ENCODE measurements at regions not wholly inside any gene's neighbourhood (a gene's known extent, or its start where the extent isn't known, plus 50 kb on each side); places are given as distances from the start of the nearest gene placed in this dataset.

- no peak for DNase-seq (ENCODE audit: low read depth)
- no peak for TF ChIP-seq CTCF (IDR thresholded peaks at IDR 0.05; ENCODE audit: control insufficient read depth, insufficient read depth, low read depth, low read length, missing control alignments)
- no peak overlapping the region for H3K4me3 ChIP-seq (ENCODE audit: control insufficient read depth, low read depth, low read length)
Observed at GRCh38 chr2:81991282-81991681, 1686.7 kb upstream of the LRRTM1 start.

GRCh38 chr2:81987370-81987769, 1682.8 kb upstream of the LRRTM1 start:
- DNase-seq (ENCODE audit: low read depth), result no peak
- TF ChIP-seq CTCF (IDR thresholded peaks at IDR 0.05; ENCODE audit: control insufficient read depth, insufficient read depth, low read depth, low read length, missing control alignments), result no peak
- no peak overlapping the region for H3K4me3 ChIP-seq (ENCODE audit: control insufficient read depth, low read depth, low read length)

GRCh38 chr2:81984969-81985637, 1680.6 kb upstream of the LRRTM1 start:
- no peak overlapping the region for H3K4me3 ChIP-seq (ENCODE audit: control insufficient read depth, low read depth, low read length)
- no peak for DNase-seq (ENCODE audit: low read depth)
- no peak for TF ChIP-seq CTCF (IDR thresholded peaks at IDR 0.05; ENCODE audit: control insufficient read depth, insufficient read depth, low read depth, low read length, missing control alignments)

GRCh38 chr2:81981585-81981984, 1677.0 kb upstream of the LRRTM1 start:
- no peak for DNase-seq (ENCODE audit: low read depth)
- no peak for TF ChIP-seq CTCF (IDR thresholded peaks at IDR 0.05; ENCODE audit: control insufficient read depth, insufficient read depth, low read depth, low read length, missing control alignments)
- no peak overlapping the region for H3K4me3 ChIP-seq (ENCODE audit: control insufficient read depth, low read depth, low read length)

GRCh38 chr2:81979086-81979485, 1674.5 kb upstream of the LRRTM1 start:
- no peak for TF ChIP-seq CTCF (IDR thresholded peaks at IDR 0.05; ENCODE audit: control insufficient read depth, insufficient read depth, low read depth, low read length, missing control alignments)

GRCh38 chr2:81976998-81977397, 1672.4 kb upstream of the LRRTM1 start:
- no peak for DNase-seq (ENCODE audit: low read depth)
- TF ChIP-seq CTCF (IDR thresholded peaks at IDR 0.05; ENCODE audit: control insufficient read depth, insufficient read depth, low read depth, low read length, missing control alignments), result no peak

More at GRCh38 chr2:81979086-81979485, 1674.5 kb upstream of the LRRTM1 start:
- H3K4me3 ChIP-seq (ENCODE audit: control insufficient read depth, low read depth, low read length), result no peak overlapping the region
- no peak for DNase-seq (ENCODE audit: low read depth)

More at GRCh38 chr2:81976998-81977397, 1672.4 kb upstream of the LRRTM1 start:
- H3K4me3 ChIP-seq (ENCODE audit: control insufficient read depth, low read depth, low read length), result no peak overlapping the region
